ENCODE measurements at regions not wholly inside any gene's neighbourhood (a gene's known extent, or its start where the extent isn't known, plus 50 kb on each side); places are given as distances from the start of the nearest gene placed in this dataset.

GRCh38 chr1:82600314-82600713 lies 799.6 kb downstream of the ADGRL2 start:
- no peak for TF ChIP-seq CTCF (IDR thresholded peaks at IDR 0.05; ENCODE audit: low read depth, low read length)
- no peak overlapping the region for H3K4me3 ChIP-seq (ENCODE audit: low read depth, low read length)
- in situ Hi-C loops (cut with HindIII; ENCODE audit: low sequenced_read_pairs) = no loop called here
- no peak for DNase-seq (ENCODE audit: low read depth, low spot score)

- DNase-seq (ENCODE audit: low read depth, low spot score) = no peak
- TF ChIP-seq CTCF (IDR thresholded peaks at IDR 0.05; ENCODE audit: low read depth, low read length) = no peak
Observed at GRCh38 chr1:82598812-82599211, 798.1 kb downstream of the ADGRL2 start.

GRCh38 chr1:82598337-82598736 lies 797.6 kb downstream of the ADGRL2 start:
- no peak overlapping the region for H3K4me3 ChIP-seq (ENCODE audit: low read depth, low read length)
- in situ Hi-C loops (cut with HindIII; ENCODE audit: low sequenced_read_pairs) = no loop called here
- no peak for TF ChIP-seq CTCF (IDR thresholded peaks at IDR 0.05; ENCODE audit: low read depth, low read length)
- DNase-seq (ENCODE audit: low read depth, low spot score) = no peak

More at GRCh38 chr1:82598812-82599211, 798.1 kb downstream of the ADGRL2 start:
- in situ Hi-C loops (cut with HindIII; ENCODE audit: low sequenced_read_pairs) = no loop called here
- H3K4me3 ChIP-seq (ENCODE audit: low read depth, low read length) = no peak overlapping the region

- no peak for DNase-seq (ENCODE audit: low read depth, low spot score)
- no peak for TF ChIP-seq CTCF (IDR thresholded peaks at IDR 0.05; ENCODE audit: low read depth, low read length)
- H3K4me3 ChIP-seq (ENCODE audit: low read depth, low read length) = no peak overlapping the region
- in situ Hi-C loops (cut with HindIII; ENCODE audit: low sequenced_read_pairs) = no loop called here
Observed at GRCh38 chr1:82597649-82598048, 796.9 kb downstream of the ADGRL2 start.

GRCh38 chr1:82597141-82597540 lies 796.4 kb downstream of the ADGRL2 start:
- in situ Hi-C loops (cut with HindIII; ENCODE audit: low sequenced_read_pairs) = no loop called here
- H3K4me3 ChIP-seq (ENCODE audit: low read depth, low read length) = no peak overlapping the region
- DNase-seq (ENCODE audit: low read depth, low spot score) = no peak
- no peak for TF ChIP-seq CTCF (IDR thresholded peaks at IDR 0.05; ENCODE audit: low read depth, low read length)

GRCh38 chr1:82593561-82593960 lies 792.8 kb downstream of the ADGRL2 start:
- no peak overlapping the region for H3K4me3 ChIP-seq (ENCODE audit: low read depth, low read length)
- in situ Hi-C loops (cut with HindIII; ENCODE audit: low sequenced_read_pairs) = no loop called here
- no peak for TF ChIP-seq CTCF (IDR thresholded peaks at IDR 0.05; ENCODE audit: low read depth, low read length)
- no peak for DNase-seq (ENCODE audit: low read depth, low spot score)

DNA sequence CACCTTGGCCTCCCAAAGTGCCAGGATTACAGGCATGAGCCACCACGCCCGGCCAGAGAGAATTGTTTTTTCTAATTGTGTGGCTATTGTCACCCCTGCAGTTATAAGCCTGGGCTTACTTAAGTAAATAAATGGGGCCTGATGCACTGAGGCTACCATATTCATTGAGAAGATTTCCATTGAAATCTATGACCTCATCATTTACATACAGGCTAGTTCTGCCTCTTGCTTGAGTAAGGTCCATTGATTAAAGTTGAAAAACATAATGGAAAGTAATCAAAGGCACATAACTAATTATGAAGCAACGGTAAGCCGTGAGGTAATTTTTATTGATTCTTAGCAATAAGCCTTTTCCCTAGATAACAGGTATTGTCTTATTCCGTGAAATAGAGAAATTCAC lies 788.9 kb downstream of the ADGRL2 start:
- in situ Hi-C loops (cut with HindIII; ENCODE audit: low sequenced_read_pairs) = no loop called here
- no peak for TF ChIP-seq CTCF (IDR thresholded peaks at IDR 0.05; ENCODE audit: low read depth, low read length)
- no peak overlapping the region for H3K4me3 ChIP-seq (ENCODE audit: low read depth, low read length)
- DNase-seq (ENCODE audit: low read depth, low spot score) = no peak

Measured in astrocyte of the spinal cord (primary cell).